Activated T-cell treated with anti-CD3 and anti-CD28 coated beads for 24 hours (primary cell): ENCODE measurements at regions not wholly inside any gene's neighbourhood (a gene's known extent, or its start where the extent isn't known, plus 50 kb on each side); places are given as distances from the start of the nearest gene placed in this dataset.

Experiments
- DNase-seq: peaks from one replicate; pipeline ENCODE4 v3.0.0-alpha.2; 2020; ENCODE audit warnings: low read depth

GRCh38 chr1:84759756-84760155, 69.5 kb upstream of the SSX2IP start:
- DNase-seq, result no peak

GRCh38 chr1:84758968-84759491, 68.8 kb upstream of the SSX2IP start:
- DNase-seq, result no peak

- no peak for DNase-seq
Measured at GRCh38 chr1:84758476-84758875, 68.2 kb upstream of the SSX2IP start.

GRCh38 chr1:84757301-84757700, 67.0 kb upstream of the SSX2IP start:
- DNase-seq, result no peak

- no peak for DNase-seq
Measured at GRCh38 chr1:84756455-84757082, 66.3 kb upstream of the SSX2IP start.

- no peak for DNase-seq
Measured at GRCh38 chr1:84756001-84756400, 65.7 kb upstream of the SSX2IP start.

GRCh38 chr1:84755216-84755615, 65.0 kb upstream of the SSX2IP start:
- DNase-seq, result no peak

- no peak for DNase-seq
Measured at GRCh38 chr1:84754386-84754703, 64.1 kb upstream of the SSX2IP start.

GRCh38 chr1:84753516-84754385, 63.5 kb upstream of the SSX2IP start:
- DNase-seq, result peak; percentile 56

GRCh38 chr1:84750110-84750730, 60.0 kb upstream of the SSX2IP start:
- no peak for DNase-seq

- DNase-seq, result no peak
Measured at GRCh38 chr1:84749427-84749826, 59.2 kb upstream of the SSX2IP start.

- no peak for DNase-seq
Measured at GRCh38 chr1:84748364-84748763, 58.1 kb upstream of the SSX2IP start.

- no peak for DNase-seq
Measured at GRCh38 chr1:84745857-84746256, 55.6 kb upstream of the SSX2IP start.

GRCh38 chr1:84743896-84744295, 53.6 kb upstream of the SSX2IP start:
- DNase-seq, result no peak

GRCh38 chr1:84742653-84743052, 52.4 kb upstream of the SSX2IP start:
- no peak for DNase-seq

GRCh38 chr1:84740050-84740714, 49.9 kb upstream of the SSX2IP start:
- DNase-seq, result no peak
